ENCODE measurements at regions not wholly inside any gene's neighbourhood (a gene's known extent, or its start where the extent isn't known, plus 50 kb on each side); places are given as distances from the start of the nearest gene placed in this dataset.

- no peak for TF ChIP-seq CTCF (conservative IDR thresholded peaks at IDR 0.05; ENCODE audit: low read depth, low read length)
- no peak for TF ChIP-seq EZH2 (IDR thresholded peaks at IDR 0.05; ENCODE audit: borderline replicate concordance, low read depth, low read length, poor library complexity, severe bottlenecking)
Measured at GRCh38 chr2:134135793-134136192, 118.1 kb upstream of the MGAT5 start.

Data from A673 (cell line).